WTC11 (cell line): ENCODE measurements at regions not wholly inside any gene's neighbourhood (a gene's known extent, or its start where the extent isn't known, plus 50 kb on each side); places are given as distances from the start of the nearest gene placed in this dataset.

Experiments used
- ATAC-seq: fragments of 200-7000 bp; cut with Tn5 transposase; 2 replicates; pipeline ENCODE4 v1.10.0; 2021; ENCODE audit warnings: mild to moderate bottlenecking, moderate library complexity
- CTCF ChIA-PET: fragments of 300-600 bp; sonication (Branson Sonifier 250); formaldehyde crosslinking; loops from one replicate; lab custom pipeline; 2021; ENCODE audit warnings: antibody characterized with exemption; lab: Charles Lee
- POLR2A ChIA-PET: fragments of 350-600 bp; sonication (Branson Sonifier 250); formaldehyde crosslinking; loops from one replicate; lab custom pipeline; 2021; ENCODE audit warnings: antibody characterized with exemption; lab: Charles Lee
- DNase-seq: peaks from one replicate; pipeline ENCODE4 v3.0.0; 2021; ENCODE audit warnings: low spot score
- H3K27ac Mint-ChIP-seq: 2 replicates; pipeline ENCODE4 v1.8.0; 2021; ENCODE audit warnings: mixed read lengths
- H3K27me3 Mint-ChIP-seq: 2 replicates; pipeline ENCODE4 v1.8.0; 2021; ENCODE audit warnings: low read depth, mild to moderate bottlenecking, moderate library complexity, mixed read lengths
- H3K36me3 Mint-ChIP-seq: 2 replicates; pipeline ENCODE4 v1.8.0; 2021; ENCODE audit warnings: mixed read lengths
- H3K4me1 Mint-ChIP-seq: 2 replicates; pipeline ENCODE4 v1.8.0; 2022; ENCODE audit warnings: mixed read lengths
- H3K4me3 Mint-ChIP-seq: 2 replicates; pipeline ENCODE4 v1.8.0; 2021; ENCODE audit warnings: mild to moderate bottlenecking, moderate library complexity, mixed read lengths
- H3K9me3 Mint-ChIP-seq: 2 replicates; pipeline ENCODE4 v1.8.0; 2021; ENCODE audit warnings: mixed read lengths
- AFF4 ChIP-seq: sonication (generic); formaldehyde crosslinking; IDR thresholded peaks from 2 replicates; pipeline ENCODE4 v1.8.1; 2023; ENCODE audit warnings: mild to moderate bottlenecking, missing genetic modification reagents, borderline replicate concordance
- ATF2 ChIP-seq: sonication (generic); formaldehyde crosslinking; IDR thresholded peaks from 2 replicates; pipeline ENCODE4 v1.8.1; 2022; ENCODE audit warnings: low read depth, missing genetic modification reagents, borderline replicate concordance
- E2F5 ChIP-seq: sonication (generic); formaldehyde crosslinking; IDR thresholded peaks from 2 replicates; pipeline ENCODE4 v1.8.1; 2022; ENCODE audit warnings: mild to moderate bottlenecking, moderate library complexity, missing genetic modification reagents
- ELF4 ChIP-seq: sonication (generic); formaldehyde crosslinking; IDR thresholded peaks from 2 replicates; pipeline ENCODE4 v1.8.1; 2022; ENCODE audit warnings: low read depth, mild to moderate bottlenecking, moderate library complexity, missing genetic modification reagents
- FOXK1 ChIP-seq: sonication (generic); formaldehyde crosslinking; IDR thresholded peaks from 2 replicates; pipeline ENCODE4 v1.8.0; 2022; ENCODE audit warnings: mild to moderate bottlenecking, moderate library complexity, missing genetic modification reagents
- FOXP1 ChIP-seq: sonication (generic); formaldehyde crosslinking; IDR thresholded peaks from 2 replicates; pipeline ENCODE4 v1.8.0; 2022; ENCODE audit warnings: missing genetic modification reagents, mild to moderate bottlenecking, moderate library complexity, borderline replicate concordance
- GRHL2 ChIP-seq: fragments of 250-450 bp; sonication (Bioruptor Pico); IDR thresholded peaks from 2 replicates; pipeline ENCODE4 v1.8.0; 2022; ENCODE audit warnings: mild to moderate bottlenecking, moderate library complexity; ENCODE audit not compliant: insufficient replicate concordance, severe bottlenecking
- GTF2I ChIP-seq: fragments of 250-450 bp; sonication (Bioruptor Pico); conservative IDR thresholded peaks from 2 replicates; pipeline ENCODE4 v1.4.0; 2021; ENCODE audit warnings: mild to moderate bottlenecking
- HMGA2 ChIP-seq: fragments of 250-450 bp; sonication (Bioruptor Pico); IDR thresholded peaks from 2 replicates; pipeline ENCODE4 v1.4.0; 2021; ENCODE audit warnings: mild to moderate bottlenecking, moderate library complexity
- JAZF1 ChIP-seq: fragments of 250-450 bp; sonication (Bioruptor Pico); IDR thresholded peaks from 2 replicates; pipeline ENCODE4 v1.9.0; 2021; ENCODE audit warnings: moderate library complexity, mild to moderate bottlenecking, inconsistent platforms
- MLX ChIP-seq: sonication (generic); formaldehyde crosslinking; IDR thresholded peaks from 2 replicates; pipeline ENCODE4 v1.8.1; 2023; ENCODE audit warnings: mild to moderate bottlenecking, missing genetic modification reagents, moderate library complexity
- NFE2L1 ChIP-seq: sonication (generic); formaldehyde crosslinking; IDR thresholded peaks from 2 replicates; pipeline ENCODE4 v1.8.1; 2023; ENCODE audit warnings: missing genetic modification reagents
- NR3C1 ChIP-seq: sonication (generic); formaldehyde crosslinking; conservative IDR thresholded peaks from 2 replicates; pipeline ENCODE4 v1.8.1; 2023; ENCODE audit warnings: low read depth, mild to moderate bottlenecking, missing genetic modification reagents
- PREB ChIP-seq: sonication (generic); formaldehyde crosslinking; IDR thresholded peaks from 2 replicates; pipeline ENCODE4 v1.8.1; 2022; ENCODE audit warnings: mild to moderate bottlenecking, missing genetic modification reagents, moderate library complexity, borderline replicate concordance
- PRRX2 ChIP-seq: fragments of 250-450 bp; sonication (Bioruptor Pico); IDR thresholded peaks from 2 replicates; pipeline ENCODE4 v1.8.0; 2021; ENCODE audit warnings: mild to moderate bottlenecking
- RORB ChIP-seq: fragments of 250-450 bp; sonication (Bioruptor Pico); IDR thresholded peaks from 2 replicates; pipeline ENCODE4 v1.9.0; 2021; ENCODE audit warnings: mild to moderate bottlenecking
- TCF7 ChIP-seq: sonication (generic); formaldehyde crosslinking; IDR thresholded peaks from 2 replicates; pipeline ENCODE4 v1.8.0; 2022; ENCODE audit warnings: mild to moderate bottlenecking, low read depth, missing genetic modification reagents, moderate library complexity
- TP53 ChIP-seq: sonication (generic); formaldehyde crosslinking; IDR thresholded peaks from 2 replicates; pipeline ENCODE4 v1.8.1; 2023; ENCODE audit warnings: mild to moderate bottlenecking, missing genetic modification reagents
- ZBTB43 ChIP-seq: sonication (generic); formaldehyde crosslinking; IDR thresholded peaks from 2 replicates; pipeline ENCODE4 v1.8.1; 2023; ENCODE audit warnings: mild to moderate bottlenecking, missing genetic modification reagents
- ZNF232 ChIP-seq: sonication (generic); formaldehyde crosslinking; IDR thresholded peaks from 2 replicates; pipeline ENCODE4 v1.8.0; 2022; ENCODE audit warnings: mild to moderate bottlenecking, missing genetic modification reagents
- ZNF423 ChIP-seq: fragments of 250-450 bp; sonication (Bioruptor Pico); IDR thresholded peaks from 2 replicates; pipeline ENCODE4 v2.1.2; 2022; ENCODE audit warnings: mild to moderate bottlenecking, moderate library complexity

- no peak for TF ChIP-seq AFF4 (CRISPR knock-in tag)
- TF ChIP-seq FOXP1, result no peak
- no peak for TF ChIP-seq NFE2L1
- no peak for TF ChIP-seq ATF2
- no peak for TF ChIP-seq HMGA2 (CRISPR knock-in tag)
- TF ChIP-seq GTF2I (CRISPR knock-in tag), result no peak
- TF ChIP-seq PREB (CRISPR knock-in tag), result no peak
- TF ChIP-seq ZBTB43, result no peak
- no peak for TF ChIP-seq FOXK1 (CRISPR knock-in tag)
- no peak for TF ChIP-seq RORB
- TF ChIP-seq TP53 (CRISPR knock-in tag), result no peak
- no peak for TF ChIP-seq ELF4
Observed at GRCh38 chr20:21028921-21029320, 77.2 kb downstream of the LINC00237 start (continued).

- Mint-ChIP-seq H3K27ac (no peak overlapping the region), H3K36me3 (no peaks in the 10 kb centered on the region), H3K4me1 (peaks cover 2% of the 10 kb centered on the region; the same call in 1 of the 2 replicates), H3K9me3 (no peaks in the 10 kb centered on the region), H3K4me3 (no peak overlapping the region), H3K27me3 (no peaks in the 10 kb centered on the region; the same call in 1 of the 2 replicates)
- DNase-seq (no peak), ATAC-seq (no peak)
- POLR2A ChIA-PET, result no interaction called here
- CTCF ChIA-PET, result interaction anchor here (0.6 to 1.9 kb wide), 6 partner anchors 10 to 207 kb away, joined by 3 to 16 read pairs (median 8); no protein-coding TSS in a partner anchor
- TF ChIP-seq HMGA2 (CRISPR knock-in tag), result no peak
- no peak for TF ChIP-seq E2F5 (CRISPR knock-in tag)
Observed at GRCh38 chr20:21028436-21028835, 77.7 kb downstream of the LINC00237 start.

GRCh38 chr20:21027569-21027968 lies 78.6 kb downstream of the LINC00237 start:
- Mint-ChIP-seq H3K4me3 (no peak overlapping the region), H3K9me3 (no peaks in the 10 kb centered on the region), H3K4me1 (peaks cover 2% of the 10 kb centered on the region; the same call in 1 of the 2 replicates), H3K36me3 (no peaks in the 10 kb centered on the region), H3K27ac (no peak overlapping the region), H3K27me3 (no peaks in the 10 kb centered on the region; the same call in 1 of the 2 replicates)
- POLR2A ChIA-PET, result interaction anchor here (0.7 kb wide), 1 partner anchor 7 kb away, joined by 5 read pairs; no protein-coding TSS in a partner anchor
- peak; percentile 69 for DNase-seq
- peak; percentile 99 for ATAC-seq
- CTCF ChIA-PET, result interaction anchor here (0.6 to 1.9 kb wide), 24 partner anchors 9 to 493 kb away, joined by 3 to 16 read pairs (median 3); no protein-coding TSS in a partner anchor
- TF ChIP-seq PRRX2 (CRISPR knock-in tag) (no peak), NR3C1 (CRISPR knock-in tag) (no peak), TCF7 (CRISPR knock-in tag) (no peak), GRHL2 (CRISPR knock-in tag) (no peak), ZNF232 (CRISPR knock-in tag) (no peak), HMGA2 (CRISPR knock-in tag) (no peak), ZNF423 (CRISPR knock-in tag) (no peak), JAZF1 (no peak), RORB (no peak), MLX (CRISPR knock-in tag) (no peak)
